AG09309 (cell line): ENCODE measurements at regions not wholly inside any gene's neighbourhood (a gene's known extent, or its start where the extent isn't known, plus 50 kb on each side); places are given as distances from the start of the nearest gene placed in this dataset.
"Not testable (repeated sequence)": the region's sequence is repeated elsewhere in the genome, so short reads cannot be mapped to it uniquely, and the experiment has no call there.

Source experiments
- DNase-seq: peaks from one replicate; pipeline ENCODE4 v3.0.0-alpha.2; 2010; ENCODE audit warnings: low read depth
- H3K4me3 ChIP-seq: 2 replicates; pipeline ENCODE4 v1.5.1; 2011; ENCODE audit warnings: mild to moderate bottlenecking, low read depth, low read length, moderate library complexity; ENCODE audit not compliant: control insufficient read depth
- CTCF ChIP-seq: IDR thresholded peaks from 2 replicates; pipeline ENCODE4 v1.5.1; 2011; ENCODE audit warnings: mild to moderate bottlenecking, low read depth, low read length, inconsistent platforms; ENCODE audit not compliant: insufficient read depth, control insufficient read depth; ENCODE audit errors: missing control alignments

- no peak for DNase-seq
- no peak for TF ChIP-seq CTCF
Observed at GRCh38 chr6:75012018-75012417, 193.8 kb downstream of the COL12A1 start.

GRCh38 chr6:75003984-75004383 is 201.9 kb downstream of the COL12A1 start:
- DNase-seq, H3K4me3 ChIP-seq: not testable (repeated sequence)

More at GRCh38 chr6:75012018-75012417, 193.8 kb downstream of the COL12A1 start:
- no peak overlapping the region for H3K4me3 ChIP-seq

GRCh38 chr6:74997646-74998045 is 208.2 kb downstream of the COL12A1 start:
- no peak for TF ChIP-seq CTCF
- no peak for DNase-seq
- no peak overlapping the region for H3K4me3 ChIP-seq

DNA sequence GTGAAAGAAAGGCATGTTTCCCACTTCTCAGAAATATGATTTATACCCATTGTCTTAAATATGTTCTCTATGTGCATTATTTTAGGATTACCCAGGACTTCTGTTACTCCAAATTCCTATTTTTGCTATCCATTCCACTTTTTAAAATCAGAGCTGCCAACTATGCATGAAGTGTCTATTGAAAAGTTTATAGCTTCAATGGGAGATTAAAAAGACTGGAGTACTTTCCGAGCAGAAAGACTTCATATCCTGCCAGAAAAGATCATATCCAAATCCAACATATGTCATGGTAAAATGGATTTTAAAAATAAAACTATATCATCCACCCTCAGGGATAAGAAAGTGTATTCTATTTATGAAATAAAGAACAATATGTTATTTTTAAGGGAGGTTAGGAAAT is 212.7 kb downstream of the COL12A1 start:
- no peak for TF ChIP-seq CTCF
- no peak for DNase-seq
- no peak overlapping the region for H3K4me3 ChIP-seq

- peak; percentile 58 for DNase-seq
- peak; percentile 49 for TF ChIP-seq CTCF
- no peak overlapping the region for H3K4me3 ChIP-seq
Observed at GRCh38 chr6:74991573-74992332, 214.1 kb downstream of the COL12A1 start.

DNA sequence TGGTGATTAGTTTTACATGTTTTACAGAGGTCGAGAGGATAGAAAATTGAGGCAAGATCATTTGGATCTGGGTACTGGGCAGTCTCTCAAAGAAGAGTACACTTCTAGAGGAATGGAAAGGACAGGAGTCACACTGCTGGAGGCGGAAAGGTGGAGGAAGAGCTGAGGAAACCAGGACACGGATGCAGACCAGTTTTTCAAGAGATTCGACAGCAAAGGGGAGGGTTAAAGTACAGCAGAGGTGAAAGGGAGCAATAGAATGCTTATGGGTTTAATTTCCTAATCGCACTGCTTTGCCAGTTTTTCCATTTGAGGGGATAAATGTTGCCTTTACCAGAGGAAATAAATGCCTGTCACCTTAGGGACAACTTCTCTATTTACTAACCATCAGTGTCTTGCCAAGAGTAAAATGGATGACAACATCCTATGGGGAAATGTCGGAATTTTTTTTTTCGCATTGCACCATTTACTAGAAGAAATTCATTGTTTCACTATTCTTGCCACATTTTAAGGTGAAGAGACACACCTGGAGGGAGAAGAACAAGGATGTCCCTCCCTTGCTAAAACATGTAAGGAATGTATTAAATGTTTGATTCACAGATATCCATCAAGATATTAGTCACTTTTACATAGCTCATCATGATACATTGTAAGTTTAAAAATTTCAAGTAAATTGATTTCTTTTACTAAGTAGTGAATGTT is 226.6 kb downstream of the COL12A1 start:
- no peak overlapping the region for H3K4me3 ChIP-seq
- TF ChIP-seq CTCF, result no peak
- no peak for DNase-seq

DNA sequence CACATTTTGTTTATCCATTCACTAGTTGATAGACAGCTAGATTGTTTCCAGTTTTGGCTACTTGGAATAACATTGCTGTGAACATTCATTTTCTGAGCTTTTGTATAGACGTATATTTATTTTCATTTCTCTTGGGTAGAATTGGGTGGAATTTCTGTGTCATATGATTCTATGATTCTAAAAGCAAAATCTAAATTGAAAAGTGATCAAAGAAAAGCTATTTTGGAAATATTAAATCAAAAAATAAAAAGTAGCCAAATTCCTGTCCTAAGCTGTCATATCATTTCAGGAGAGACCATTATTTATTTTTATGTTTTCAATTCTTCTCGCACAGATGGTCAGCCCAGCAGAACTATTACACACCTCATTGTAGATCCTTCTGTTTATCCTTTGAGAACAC is 229.2 kb downstream of the COL12A1 start:
- H3K4me3 ChIP-seq, result no peak overlapping the region
- DNase-seq, result no peak
- no peak for TF ChIP-seq CTCF
